ENCODE measurements at regions not wholly inside any gene's neighbourhood (a gene's known extent, or its start where the extent isn't known, plus 50 kb on each side); places are given as distances from the start of the nearest gene placed in this dataset.

DNA sequence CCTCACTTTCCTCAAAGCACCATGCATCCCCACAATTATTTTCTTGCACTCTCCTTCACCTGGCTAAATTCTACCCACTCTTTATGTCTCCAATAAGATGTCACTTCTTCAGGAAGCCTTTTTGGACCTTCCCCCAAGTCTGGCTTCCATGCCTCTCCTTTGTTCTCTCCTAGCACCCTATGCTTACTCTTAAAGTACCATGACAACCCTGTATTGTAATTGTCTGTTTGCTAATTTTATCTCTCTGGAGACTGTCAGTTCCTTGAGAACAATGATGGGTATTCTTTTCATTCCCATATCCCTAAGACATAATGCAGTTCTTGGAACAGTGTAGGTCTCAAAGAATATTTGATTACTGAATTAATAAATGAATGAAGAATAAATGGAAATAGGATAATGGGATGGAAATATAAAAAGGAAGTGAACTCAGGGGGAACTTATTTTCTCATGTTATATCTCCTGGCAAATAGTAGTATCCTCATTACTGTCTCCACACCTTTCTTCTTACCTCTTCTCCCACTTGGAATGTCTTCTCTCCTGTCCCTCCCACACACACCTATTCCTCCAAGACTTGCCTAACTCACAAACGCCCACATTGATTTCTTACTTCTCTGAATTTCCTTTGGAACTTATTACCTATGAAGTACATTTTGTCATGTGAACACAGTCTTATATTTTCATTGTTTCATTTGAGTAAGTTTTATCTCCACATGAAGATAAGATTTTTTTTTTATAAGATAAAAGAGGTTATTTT is 499.1 kb downstream of the NFIB start:
- Histone ChIP-seq H3F3A (ENCODE audit: insufficient read depth, low read length) (no peaks in the 10 kb centered on the region), H3K27me3 (replicated peaks; ENCODE audit: insufficient read depth, low read length) (no peaks in the 10 kb centered on the region), H3K36me3 (replicated peaks; ENCODE audit: insufficient read depth, low read length) (no peaks in the 10 kb centered on the region), H3K4me2 (ENCODE audit: low read depth, low read length) (no peak overlapping the region), H3K9ac (ENCODE audit: low read length) (no peak overlapping the region), H2AFZ (ENCODE audit: low read length) (no peak overlapping the region), H3K4me3 (ENCODE audit: low read length) (no peak overlapping the region), H3K79me2 (ENCODE audit: low read length) (no peaks in the 10 kb centered on the region), H4K20me1 (ENCODE audit: insufficient read depth, low read length) (no peaks in the 10 kb centered on the region), H3K4me1 (ENCODE audit: low read length) (no peaks in the 10 kb centered on the region), H3K9me2 (replicated peaks; ENCODE audit: insufficient read depth, low read length) (no peaks in the 10 kb centered on the region), H3K27ac (ENCODE audit: low read length) (no peak overlapping the region), H3K9me3 (replicated peaks; ENCODE audit: insufficient read depth, low read length) (no peaks in the 10 kb centered on the region)
- DNase-seq: no peak
- TF ChIP-seq EZH2 (optimal IDR thresholded peaks at IDR 0.05; ENCODE audit: low read depth, low read length) (no peak), EZH2phosphoT487 (IDR thresholded peaks at IDR 0.05; ENCODE audit: low read length) (no peak)
- TF ChIP-seq, protein P1, sequence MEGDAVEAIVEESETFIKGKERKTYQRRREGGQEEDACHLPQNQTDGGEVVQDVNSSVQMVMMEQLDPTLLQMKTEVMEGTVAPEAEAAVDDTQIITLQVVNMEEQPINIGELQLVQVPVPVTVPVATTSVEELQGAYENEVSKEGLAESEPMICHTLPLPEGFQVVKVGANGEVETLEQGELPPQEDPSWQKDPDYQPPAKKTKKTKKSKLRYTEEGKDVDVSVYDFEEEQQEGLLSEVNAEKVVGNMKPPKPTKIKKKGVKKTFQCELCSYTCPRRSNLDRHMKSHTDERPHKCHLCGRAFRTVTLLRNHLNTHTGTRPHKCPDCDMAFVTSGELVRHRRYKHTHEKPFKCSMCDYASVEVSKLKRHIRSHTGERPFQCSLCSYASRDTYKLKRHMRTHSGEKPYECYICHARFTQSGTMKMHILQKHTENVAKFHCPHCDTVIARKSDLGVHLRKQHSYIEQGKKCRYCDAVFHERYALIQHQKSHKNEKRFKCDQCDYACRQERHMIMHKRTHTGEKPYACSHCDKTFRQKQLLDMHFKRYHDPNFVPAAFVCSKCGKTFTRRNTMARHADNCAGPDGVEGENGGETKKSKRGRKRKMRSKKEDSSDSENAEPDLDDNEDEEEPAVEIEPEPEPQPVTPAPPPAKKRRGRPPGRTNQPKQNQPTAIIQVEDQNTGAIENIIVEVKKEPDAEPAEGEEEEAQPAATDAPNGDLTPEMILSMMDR (IDR thresholded peaks at IDR 0.05; ENCODE audit: low read length): no peak

DNA sequence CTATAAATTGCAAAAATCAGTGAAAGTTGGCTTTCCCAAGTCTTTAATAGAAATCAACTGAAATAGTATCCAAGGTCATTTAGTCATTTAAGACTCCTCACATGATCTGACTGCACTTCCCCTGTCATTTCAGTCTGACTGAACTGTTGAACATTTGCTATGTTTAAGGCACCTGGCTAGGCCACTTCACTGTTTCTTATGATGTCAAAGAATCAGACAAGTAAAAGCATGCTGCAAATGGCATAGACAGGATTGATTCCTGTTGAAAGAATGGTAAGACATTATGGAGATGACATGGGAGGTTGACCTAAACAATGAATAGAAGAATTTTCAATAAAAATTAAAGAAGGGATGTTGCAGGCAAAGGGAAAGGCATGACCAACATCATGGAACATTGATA is 502.1 kb downstream of the NFIB start:
- Histone ChIP-seq H3K27ac (ENCODE audit: low read length) (no peak overlapping the region), H3K27me3 (replicated peaks; ENCODE audit: insufficient read depth, low read length) (no peaks in the 10 kb centered on the region), H3K9me2 (replicated peaks; ENCODE audit: insufficient read depth, low read length) (no peaks in the 10 kb centered on the region), H3K9ac (ENCODE audit: low read length) (no peak overlapping the region), H3K36me3 (replicated peaks; ENCODE audit: insufficient read depth, low read length) (no peaks in the 10 kb centered on the region), H4K20me1 (ENCODE audit: insufficient read depth, low read length) (no peaks in the 10 kb centered on the region), H3K9me3 (replicated peaks; ENCODE audit: insufficient read depth, low read length) (no peaks in the 10 kb centered on the region), H3F3A (ENCODE audit: insufficient read depth, low read length) (no peaks in the 10 kb centered on the region), H3K4me3 (ENCODE audit: low read length) (no peak overlapping the region), H3K79me2 (ENCODE audit: low read length) (no peaks in the 10 kb centered on the region), H3K4me1 (ENCODE audit: low read length) (no peaks in the 10 kb centered on the region), H2AFZ (ENCODE audit: low read length) (no peak overlapping the region), H3K4me2 (ENCODE audit: low read depth, low read length) (no peak overlapping the region)
- no peak for DNase-seq
- no peak for TF ChIP-seq EZH2 (optimal IDR thresholded peaks at IDR 0.05; ENCODE audit: low read depth, low read length)
- no peak for TF ChIP-seq EZH2phosphoT487 (IDR thresholded peaks at IDR 0.05; ENCODE audit: low read length)
- TF ChIP-seq, protein P1 (IDR thresholded peaks at IDR 0.05; ENCODE audit: low read length): no peak

DNA sequence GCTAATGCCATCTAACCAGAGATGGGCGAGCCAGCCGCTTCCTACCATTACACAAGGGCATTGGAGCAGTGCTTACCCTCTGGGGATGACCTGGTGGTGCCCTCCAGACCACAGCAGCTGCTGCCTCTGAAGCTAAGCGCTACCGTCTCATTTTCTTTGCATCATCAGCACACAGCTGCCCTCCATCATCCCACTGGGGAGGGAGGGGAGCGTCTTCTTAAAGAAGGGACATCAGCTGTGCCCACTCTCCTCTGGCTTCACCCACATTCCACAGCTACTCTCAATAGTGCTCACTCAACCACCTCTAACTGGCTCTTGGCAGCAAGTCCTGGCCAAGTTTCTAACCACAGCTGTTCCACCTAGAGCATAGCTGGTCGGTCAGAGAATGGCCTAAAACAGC is 503.4 kb downstream of the NFIB start:
- no peak for DNase-seq

More for the DNA sequence above, 503.4 kb downstream of the NFIB start:
- H3K79me2 ChIP-seq (ENCODE audit: low read length): no peaks in the 10 kb centered on the region
- H3K9me3 ChIP-seq (replicated peaks; ENCODE audit: insufficient read depth, low read length): no peaks in the 10 kb centered on the region
- H3F3A ChIP-seq (ENCODE audit: insufficient read depth, low read length): no peaks in the 10 kb centered on the region
- H3K9ac ChIP-seq (ENCODE audit: low read length): no peak overlapping the region
- no peaks in the 10 kb centered on the region for H3K36me3 ChIP-seq (replicated peaks; ENCODE audit: insufficient read depth, low read length)
- H4K20me1 ChIP-seq (ENCODE audit: insufficient read depth, low read length): no peaks in the 10 kb centered on the region
- no peak overlapping the region for H3K4me3 ChIP-seq (ENCODE audit: low read length)
- no peaks in the 10 kb centered on the region for H3K27me3 ChIP-seq (replicated peaks; ENCODE audit: insufficient read depth, low read length)
- no peak overlapping the region for H3K27ac ChIP-seq (ENCODE audit: low read length)
- no peaks in the 10 kb centered on the region for H3K4me1 ChIP-seq (ENCODE audit: low read length)
- TF ChIP-seq, protein P1 (IDR thresholded peaks at IDR 0.05; ENCODE audit: low read length): no peak
- TF ChIP-seq EZH2phosphoT487 (IDR thresholded peaks at IDR 0.05; ENCODE audit: low read length): no peak
- no peak for TF ChIP-seq EZH2 (optimal IDR thresholded peaks at IDR 0.05; ENCODE audit: low read depth, low read length)
- H3K9me2 ChIP-seq (replicated peaks; ENCODE audit: insufficient read depth, low read length): no peaks in the 10 kb centered on the region
- H2AFZ ChIP-seq (ENCODE audit: low read length): no peak overlapping the region
- H3K4me2 ChIP-seq (ENCODE audit: low read depth, low read length): no peak overlapping the region
